Fibroblast of villous mesenchyme (primary cell): ENCODE measurements at regions not wholly inside any gene's neighbourhood (a gene's known extent, or its start where the extent isn't known, plus 50 kb on each side); places are given as distances from the start of the nearest gene placed in this dataset.

Experiments
- DNase-seq: peaks from one replicate; pipeline ENCODE4 v3.0.0-alpha.2; 2010; ENCODE audit warnings: low read depth
- H3K4me3 ChIP-seq: 2 replicates; pipeline ENCODE4 v1.5.1; 2011; ENCODE audit warnings: low read depth, mild to moderate bottlenecking, low read length
- TF ChIP-seq, protein P1 (sequence below): IDR thresholded peaks from 2 replicates; pipeline ENCODE4 v1.5.1; 2012; ENCODE audit warnings: low read depth, mild to moderate bottlenecking, low read length; ENCODE audit not compliant: insufficient read depth

GRCh38 chr3:148601766-148602685, 95.7 kb upstream of the AGTR1 start:
- TF ChIP-seq, protein P1, sequence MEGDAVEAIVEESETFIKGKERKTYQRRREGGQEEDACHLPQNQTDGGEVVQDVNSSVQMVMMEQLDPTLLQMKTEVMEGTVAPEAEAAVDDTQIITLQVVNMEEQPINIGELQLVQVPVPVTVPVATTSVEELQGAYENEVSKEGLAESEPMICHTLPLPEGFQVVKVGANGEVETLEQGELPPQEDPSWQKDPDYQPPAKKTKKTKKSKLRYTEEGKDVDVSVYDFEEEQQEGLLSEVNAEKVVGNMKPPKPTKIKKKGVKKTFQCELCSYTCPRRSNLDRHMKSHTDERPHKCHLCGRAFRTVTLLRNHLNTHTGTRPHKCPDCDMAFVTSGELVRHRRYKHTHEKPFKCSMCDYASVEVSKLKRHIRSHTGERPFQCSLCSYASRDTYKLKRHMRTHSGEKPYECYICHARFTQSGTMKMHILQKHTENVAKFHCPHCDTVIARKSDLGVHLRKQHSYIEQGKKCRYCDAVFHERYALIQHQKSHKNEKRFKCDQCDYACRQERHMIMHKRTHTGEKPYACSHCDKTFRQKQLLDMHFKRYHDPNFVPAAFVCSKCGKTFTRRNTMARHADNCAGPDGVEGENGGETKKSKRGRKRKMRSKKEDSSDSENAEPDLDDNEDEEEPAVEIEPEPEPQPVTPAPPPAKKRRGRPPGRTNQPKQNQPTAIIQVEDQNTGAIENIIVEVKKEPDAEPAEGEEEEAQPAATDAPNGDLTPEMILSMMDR, result no peak
- peak; percentile 75 for DNase-seq
- no peak overlapping the region for H3K4me3 ChIP-seq

- DNase-seq, result peak; percentile 42
- TF ChIP-seq, protein P1, result no peak
- no peak overlapping the region for H3K4me3 ChIP-seq
Observed at GRCh38 chr3:148604270-148605085, 93.2 kb upstream of the AGTR1 start.

DNA sequence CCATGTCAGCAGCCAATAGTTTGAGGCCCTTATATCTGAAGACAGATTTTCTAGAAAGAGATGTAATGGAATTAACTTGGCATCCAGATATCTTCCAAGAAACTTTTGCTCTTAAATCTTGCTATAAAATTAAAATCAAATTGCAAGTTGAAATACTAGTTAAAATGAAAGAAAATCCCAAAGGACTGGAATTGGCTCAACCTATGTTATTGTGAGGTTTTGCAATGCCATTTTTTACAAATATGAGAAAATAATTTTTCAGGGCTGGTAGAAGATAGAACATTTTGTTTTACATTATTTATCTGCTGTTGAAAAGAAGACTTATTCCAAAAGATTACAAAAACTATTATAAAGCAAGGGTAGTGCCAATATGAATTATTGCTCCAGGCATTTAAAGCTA, 92.2 kb upstream of the AGTR1 start:
- no peak for DNase-seq
- TF ChIP-seq, protein P1, result no peak
- H3K4me3 ChIP-seq, result no peak overlapping the region

DNA sequence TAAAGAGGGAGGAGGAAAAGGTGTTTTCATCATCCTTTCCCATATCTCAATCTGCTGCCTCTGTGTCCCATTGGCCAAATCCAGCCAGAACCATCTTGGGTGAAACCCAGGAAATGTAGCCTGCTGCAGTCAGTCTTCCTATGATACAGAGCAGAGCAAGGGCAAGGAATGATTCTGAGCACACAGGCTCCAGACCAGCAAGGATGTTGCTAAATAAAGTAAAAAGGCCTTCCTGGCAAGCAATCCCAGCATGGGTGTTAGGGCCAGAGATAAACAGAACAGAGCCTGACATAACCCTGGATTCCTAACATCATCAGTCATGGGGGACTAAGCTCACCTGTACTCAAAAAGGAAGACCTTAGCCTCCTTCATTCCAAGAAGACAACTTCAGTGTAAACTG, 90.7 kb upstream of the AGTR1 start:
- DNase-seq, result no peak
- TF ChIP-seq, protein P1, result no peak
- H3K4me3 ChIP-seq, result no peak overlapping the region

DNA sequence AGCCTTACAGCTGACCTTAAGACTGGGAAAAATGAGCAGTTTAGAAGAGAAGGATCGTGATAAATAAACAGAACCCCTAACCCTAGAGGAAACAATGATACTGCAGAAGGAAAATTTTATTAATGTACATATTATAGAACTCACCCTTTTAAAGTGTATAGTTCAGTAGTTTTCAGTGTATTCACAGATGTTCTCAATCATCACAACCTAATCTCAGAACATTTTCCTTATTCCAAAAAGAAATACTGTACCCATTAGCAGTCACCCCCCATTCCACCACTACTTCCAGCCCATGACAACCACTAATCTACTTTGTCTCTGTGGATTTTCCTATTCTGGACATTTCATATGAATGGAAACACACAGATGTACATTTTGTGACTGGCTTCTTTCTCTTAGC, 90.2 kb upstream of the AGTR1 start:
- TF ChIP-seq, protein P1, result no peak
- no peak for DNase-seq
- H3K4me3 ChIP-seq, result no peak overlapping the region

DNA sequence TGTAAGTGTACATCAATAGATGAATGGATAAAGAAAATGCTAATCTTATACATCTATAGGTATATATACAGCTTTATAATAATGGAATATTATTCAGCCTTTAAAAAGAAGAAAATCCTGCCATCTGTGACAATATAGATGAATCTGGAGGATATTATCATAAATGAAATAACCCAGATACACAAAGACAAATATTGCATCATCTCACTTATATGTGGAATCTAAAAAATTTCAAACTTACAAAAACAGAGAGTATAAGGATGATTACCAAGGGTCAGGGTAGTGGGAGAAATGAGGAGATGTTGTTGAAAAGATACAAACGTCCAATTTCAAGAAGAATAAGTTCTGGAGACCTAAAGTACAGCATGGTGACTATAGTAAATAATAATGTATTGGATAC, 85.4 kb upstream of the AGTR1 start:
- H3K4me3 ChIP-seq, result no peak overlapping the region
- DNase-seq, result no peak
- TF ChIP-seq, protein P1, result no peak
